H1 (cell line): ENCODE measurements at regions not wholly inside any gene's neighbourhood (a gene's known extent, or its start where the extent isn't known, plus 50 kb on each side); places are given as distances from the start of the nearest gene placed in this dataset.

Source experiments
- CTCF ChIA-PET: fragments of 300-600 bp; sonication (Branson Sonifier 250); formaldehyde crosslinking; loops from one replicate; lab custom pipeline; 2021; ENCODE audit not compliant: partially characterized antibody; lab: Charles Lee
- POLR2A ChIA-PET: fragments of 300-600 bp; sonication (Branson Sonifier 250); formaldehyde crosslinking; loops from one replicate; lab custom pipeline; 2021; ENCODE audit warnings: inconsistent platforms; ENCODE audit not compliant: partially characterized antibody; lab: Charles Lee
- DNase-seq, 2 experiments: peaks; one replicate each; pipeline versions ENCODE4 v3.0.0 to v3.0.0-alpha.2; 2010 to 2022; ENCODE audit warnings: low spot score in 2 of 2, low read depth in 1 of 2, mixed read lengths in 1 of 2
- FAIRE-seq: peaks from 2 replicates; lab custom pipeline; 2011; peaks lifted over from hg19 to GRCh38; lab: Jason Lieb, UNC
- H2AFZ ChIP-seq: 2 replicates; pipeline ENCODE4 v1.8.1; 2012; ENCODE audit warnings: low read length, inconsistent platforms
- H2AK5ac ChIP-seq: 2 replicates; pipeline ENCODE4 v1.6.1; 2013; ENCODE audit warnings: low read depth, low read length
- H2BK120ac ChIP-seq: replicated peaks from 2 replicates; pipeline ENCODE3; 2013; ENCODE audit warnings: low read depth, low read length, inconsistent platforms
- H2BK12ac ChIP-seq: 2 replicates; pipeline ENCODE4 v1.6.1; 2013; ENCODE audit warnings: low read depth, low read length
- H2BK15ac ChIP-seq: 2 replicates; pipeline ENCODE4 v1.6.1; 2013; ENCODE audit warnings: low read length
- H2BK20ac ChIP-seq: 2 replicates; pipeline ENCODE4 v1.6.1; 2013; ENCODE audit warnings: low read length
- H2BK5ac ChIP-seq: 2 replicates; pipeline ENCODE4 v1.6.1; 2013; ENCODE audit warnings: low read depth, low read length
- H3K14ac ChIP-seq: 2 replicates; pipeline ENCODE4 v1.6.1; 2013; ENCODE audit warnings: inconsistent platforms; ENCODE audit not compliant: insufficient read length
- H3K18ac ChIP-seq: 2 replicates; pipeline ENCODE4 v1.6.1; 2013; ENCODE audit warnings: low read length; ENCODE audit errors: extremely low read depth
- H3K23ac ChIP-seq: 2 replicates; pipeline ENCODE4 v1.6.1; 2013; ENCODE audit warnings: inconsistent platforms; ENCODE audit not compliant: insufficient read length
- H3K23me2 ChIP-seq: 2 replicates; pipeline ENCODE4 v1.6.1; 2013; ENCODE audit warnings: low read depth, low read length
- H3K27ac ChIP-seq: 2 replicates; pipeline ENCODE4 v1.6.1; 2011; ENCODE audit warnings: low read depth, low read length, inconsistent platforms
- H3K27me3 ChIP-seq, 4 experiments: replicated peaks in 1 of 4; 1 replicate in 1 of 4; 2 replicates in 3 of 4; pipeline versions ENCODE4 v1.6.1 to v1.8.1; 2011 to 2013; ENCODE audit warnings: low read length in 3 of 4, mild to moderate bottlenecking in 3 of 4, inconsistent platforms in 2 of 4, mixed read lengths in 2 of 4, moderate library complexity in 1 of 4; ENCODE audit not compliant: control insufficient read depth in 3 of 4, insufficient read depth in 3 of 4; ENCODE audit errors: extremely low read depth in 1 of 4
- H3K36me3 ChIP-seq, 4 experiments: 2 replicates each; pipeline versions ENCODE4 v1.6.1 to v1.8.1; 2011 to 2013; ENCODE audit warnings: mild to moderate bottlenecking in 4 of 4, low read length in 3 of 4, moderate library complexity in 2 of 4, control low read depth in 1 of 4, inconsistent platforms in 1 of 4; ENCODE audit not compliant: insufficient read depth in 4 of 4, control insufficient read depth in 2 of 4
- H3K4ac ChIP-seq: replicated peaks from 2 replicates; pipeline ENCODE3; 2013; ENCODE audit warnings: low read length, low read depth, mixed read lengths, inconsistent platforms; ENCODE audit not compliant: insufficient read length
- H3K4me1 ChIP-seq, 4 experiments: replicated peaks in 1 of 4; 1 replicate in 1 of 4; 2 replicates in 3 of 4; pipeline versions ENCODE4 v1.6.1 to v1.8.1; 2011 to 2013; ENCODE audit warnings: low read length in 3 of 4, inconsistent platforms in 2 of 4, mixed read lengths in 1 of 4; ENCODE audit not compliant: insufficient read depth in 4 of 4, control insufficient read depth in 3 of 4
- H3K4me2 ChIP-seq, 2 experiments: 2 replicates each; pipeline versions ENCODE4 v1.6.1 to v1.8.1; 2011 to 2013; ENCODE audit warnings: low read depth in 2 of 2, low read length in 2 of 2, control low read depth in 1 of 2, inconsistent platforms in 1 of 2, mild to moderate bottlenecking in 1 of 2; ENCODE audit not compliant: insufficient read depth in 1 of 2
- H3K4me3 ChIP-seq, 4 experiments: fragments of 200-600, 300-600 bp in 1 of 4; sonication (generic), shearing (Covaris generic), sonication (Bioruptor Twin) in 1 of 4; 2 replicates each; pipeline versions ENCODE4 v1.5.1 to v1.8.1; 2011 to 2016; ENCODE audit warnings: low read length in 4 of 4, low read depth in 3 of 4, control low read depth in 2 of 4, inconsistent platforms in 2 of 4, mild to moderate bottlenecking in 2 of 4, mixed read lengths in 1 of 4, moderate library complexity in 1 of 4; ENCODE audit not compliant: insufficient read depth in 2 of 4; ENCODE audit errors: extremely low read depth in 1 of 4
- H3K56ac ChIP-seq: replicated peaks from 2 replicates; pipeline ENCODE3; 2013; ENCODE audit warnings: low read depth, mild to moderate bottlenecking, mixed read lengths, low read length, inconsistent platforms; ENCODE audit not compliant: insufficient read length
- H3K79me1 ChIP-seq: 2 replicates; pipeline ENCODE4 v1.6.1; 2013; ENCODE audit warnings: low read depth, low read length, control low read depth
- H3K79me2 ChIP-seq, 2 experiments: 2 replicates each; pipeline versions ENCODE4 v1.6.1 to v1.8.1; 2012 to 2013; ENCODE audit warnings: low read length in 2 of 2, mild to moderate bottlenecking in 2 of 2, inconsistent platforms in 1 of 2; ENCODE audit not compliant: insufficient read depth in 2 of 2, control insufficient read depth in 1 of 2
- H3K9ac ChIP-seq, 4 experiments: replicated peaks in 1 of 4; 1 replicate in 1 of 4; 2 replicates in 3 of 4; pipeline versions ENCODE4 v1.6.1 to v1.8.1; 2011 to 2013; ENCODE audit warnings: low read depth in 3 of 4, low read length in 3 of 4, control low read depth in 2 of 4, mild to moderate bottlenecking in 2 of 4, moderate library complexity in 2 of 4, inconsistent platforms in 1 of 4; ENCODE audit errors: extremely low read depth in 1 of 4
- H3K9me3 ChIP-seq, 2 experiments: 2 replicates each; pipeline versions ENCODE4 v1.6.1 to v1.8.1; 2012 to 2013; ENCODE audit warnings: mild to moderate bottlenecking in 2 of 2, moderate library complexity in 2 of 2, control low read depth in 1 of 2, inconsistent platforms in 1 of 2, low read depth in 1 of 2, low read length in 1 of 2, mixed read lengths in 1 of 2; ENCODE audit not compliant: insufficient read depth in 2 of 2
- H4K20me1 ChIP-seq, 2 experiments: replicated peaks in 1 of 2; 2 replicates each; pipeline versions ENCODE3 to v1.8.1; 2011 to 2013; ENCODE audit warnings: inconsistent platforms in 2 of 2, low read length in 2 of 2, mild to moderate bottlenecking in 1 of 2; ENCODE audit not compliant: insufficient read depth in 2 of 2, control insufficient read depth in 1 of 2
- H4K5ac ChIP-seq: 2 replicates; pipeline ENCODE4 v1.6.1; 2013; ENCODE audit warnings: low read length, low read depth, mixed read lengths, inconsistent platforms; ENCODE audit not compliant: insufficient read length
- H4K8ac ChIP-seq: 2 replicates; pipeline ENCODE4 v1.8.0; 2013; ENCODE audit warnings: mild to moderate bottlenecking, moderate library complexity, low read length, inconsistent platforms; ENCODE audit not compliant: insufficient read depth; ENCODE audit errors: extremely low read depth
- H4K91ac ChIP-seq: replicated peaks from 2 replicates; pipeline ENCODE3; 2013; ENCODE audit warnings: low read length, mixed read lengths, inconsistent platforms; ENCODE audit not compliant: insufficient read length
- CBX8 ChIP-seq: fragments of 300-800, 300-1000 bp; sonication (generic); IDR thresholded peaks from 2 replicates; pipeline ENCODE4 v1.7.1; 2016; ENCODE audit warnings: low read depth, low read length, borderline replicate concordance
- CHD1 ChIP-seq: IDR thresholded peaks from 2 replicates; pipeline ENCODE4 v1.6.1; 2012; ENCODE audit warnings: low read depth, low read length, improper control_type of control experiment
- CTCF ChIP-seq, 3 experiments: IDR thresholded peaks; 1 replicate in 2 of 3; 2 replicates in 1 of 3; pipeline versions ENCODE4 v1.5.1 to v1.6.1; 2011; ENCODE audit warnings: low read length in 3 of 3, mild to moderate bottlenecking in 3 of 3, inconsistent platforms in 2 of 3, low read depth in 1 of 3, moderate library complexity in 1 of 3; ENCODE audit not compliant: insufficient read depth in 1 of 3; ENCODE audit errors: control extremely low read depth in 1 of 3
- EGR1 ChIP-seq: IDR thresholded peaks from 2 replicates; pipeline ENCODE4 v1.6.1; 2011; ENCODE audit warnings: low read depth, low read length, borderline replicate concordance
- JUN ChIP-seq: IDR thresholded peaks from 2 replicates; pipeline ENCODE4 v1.6.1; 2011; ENCODE audit warnings: low read depth, mild to moderate bottlenecking, improper control_type of control experiment, low read length
- POLR2A ChIP-seq, 2 experiments: IDR thresholded peaks; 1 replicate in 1 of 2; 2 replicates in 1 of 2; pipeline ENCODE4 v1.6.1; 2011; ENCODE audit warnings: low read depth in 2 of 2, low read length in 2 of 2, mild to moderate bottlenecking in 2 of 2; ENCODE audit errors: control extremely low read depth in 1 of 2
- POU5F1 ChIP-seq: IDR thresholded peaks from 2 replicates; pipeline ENCODE4 v1.6.1; 2011; ENCODE audit warnings: low read depth, mild to moderate bottlenecking, low read length, moderate library complexity
- SIX5 ChIP-seq: IDR thresholded peaks from 2 replicates; pipeline ENCODE4 v1.6.1; 2011; ENCODE audit warnings: mild to moderate bottlenecking, low read depth, low read length
- SP1 ChIP-seq: IDR thresholded peaks from 2 replicates; pipeline ENCODE4 v1.6.1; 2011; ENCODE audit warnings: low read depth, low read length
- TBP ChIP-seq: IDR thresholded peaks from 2 replicates; pipeline ENCODE4 v1.6.1; 2011; ENCODE audit warnings: low read depth, low read length, improper control_type of control experiment
- ZNF274 ChIP-seq: IDR thresholded peaks from 2 replicates; pipeline ENCODE4 v1.7.0; 2012; ENCODE audit warnings: low read length, borderline replicate concordance; ENCODE audit errors: extremely low read depth
- WGBS, 2 experiments: shearing (Covaris generic) in 1 of 2; methylation state at CpG; one replicate each; pipeline versions ENCODE4 v1.1.6 to v1.1.7; 2013 to 2015; ENCODE audit warnings: low lambda C conversion rate in 2 of 2, mixed read lengths in 2 of 2, inconsistent platforms in 1 of 2, low coverage in 1 of 2, missing lambda C conversion rate in 1 of 2; ENCODE audit not compliant: insufficient replicate concordance in 2 of 2, insufficient coverage in 1 of 2, insufficient read length in 1 of 2; ENCODE audit errors: extremely low coverage in 1 of 2, missing lambda C conversion rate in 1 of 2; 5-methylcytosine and 5-hydroxymethylcytosine counted together

- Histone ChIP-seq H2BK5ac (no peak overlapping the region), H4K20me1 (no peaks in the 10 kb centered on the region), H3K27me3 (no peaks in the 10 kb centered on the region; a peak in 1 of 7 replicates), H3K18ac (no peak overlapping the region), H2AK5ac (no peak overlapping the region), H3K79me1 (no peaks in the 10 kb centered on the region), H3K23me2 (peaks cover 2% of the 10 kb centered on the region; the same call in 1 of the 2 replicates), H4K8ac (no peak overlapping the region; the same call in 1 of the 2 replicates), H2BK15ac (no peak overlapping the region), H2BK120ac (no peak overlapping the region), H3K27ac (no peak overlapping the region), H2BK12ac (no peak overlapping the region), H3K4me1 (no peaks in the 10 kb centered on the region), H4K91ac (no peak overlapping the region), H3K4ac (no peak overlapping the region), H3K4me2 (no peak overlapping the region), H3K14ac (no peak overlapping the region), H2BK20ac (no peak overlapping the region), H3K4me3 (no peak overlapping the region), H3K56ac (no peak overlapping the region), H3K9ac (no peak overlapping the region), H4K5ac (no peak overlapping the region), H3K79me2 (no peaks in the 10 kb centered on the region), H3K36me3 (no peaks in the 10 kb centered on the region), H2AFZ (no peak overlapping the region), H3K9me3 (no peaks in the 10 kb centered on the region), H3K23ac (no peak overlapping the region)
- 85% methylated on average over 8 of the region's 8 CpGs; no CpG with 5 or more reads in 1 of the 2 experiments for WGBS, 2 experiments
- CTCF ChIA-PET: interaction anchor here (0.8 to 8.9 kb wide), 4 partner anchors 11 to 34 kb away, joined by 4 to 97 read pairs (median 40); no protein-coding TSS in a partner anchor
- FAIRE-seq: no peak
- POLR2A ChIA-PET: no interaction called here
- TF ChIP-seq CHD1: no peak
- TF ChIP-seq CBX8: no peak
- no peak for TF ChIP-seq JUN
- no peak for TF ChIP-seq POU5F1
- no peak for TF ChIP-seq CTCF (IDR thresholded peaks at IDR 0.05; ENCODE audit: control extremely low read depth in 1 of 3, insufficient read depth in 1 of 3, low read depth in 1 of 3, low read length in 3 of 3)
- TF ChIP-seq ZNF274: no peak
- no peak for TF ChIP-seq EGR1
- no peak for TF ChIP-seq TBP
- no peak for TF ChIP-seq POLR2A (IDR thresholded peaks at IDR 0.05; ENCODE audit: control extremely low read depth in 1 of 2, low read depth in 2 of 2, low read length in 2 of 2)
- no peak for TF ChIP-seq SP1
- TF ChIP-seq SIX5: no peak
- no peak for DNase-seq
These were observed 104.9 kb downstream of the TEX29 start for GRCh38 chr13:111425326-111425725.
